Colonic mucosa (tissue), 4 donors: ENCODE measurements at regions not wholly inside any gene's neighbourhood (a gene's known extent, or its start where the extent isn't known, plus 50 kb on each side); places are given as distances from the start of the nearest gene placed in this dataset.
"Not testable (repeated sequence)": the region's sequence is repeated elsewhere in the genome, so short reads cannot be mapped to it uniquely, and the experiment has no call there.

Experiments used
- DNase-seq: peaks from one replicate; pipeline ENCODE4 v3.0.0-alpha.2; 2020
- H3K27ac ChIP-seq: fragments of 200-600 bp; one replicate; pipeline ENCODE4 v1.8.0; 2021
- H3K27me3 ChIP-seq: fragments of 200-600 bp; one replicate; pipeline ENCODE4 v1.8.0; 2021
- H3K36me3 ChIP-seq: fragments of 200-600 bp; one replicate; pipeline ENCODE4 v1.8.0; 2021
- H3K4me1 ChIP-seq: fragments of 200-600 bp; one replicate; pipeline ENCODE4 v1.8.0; 2021; ENCODE audit warnings: mild to moderate bottlenecking
- H3K4me3 ChIP-seq: fragments of 200-600 bp; one replicate; pipeline ENCODE4 v1.8.0; 2021
- H3K9ac ChIP-seq, 2 donors: one replicate each; pipeline ENCODE4 v1.7.0; 2013; ENCODE audit warnings: control low read depth in 2 of 2, low read depth in 2 of 2, low read length in 2 of 2
- H3K9me3 ChIP-seq: fragments of 200-600 bp; one replicate; pipeline ENCODE4 v1.8.0; 2021
- CTCF ChIP-seq: fragments of 200-600 bp; IDR thresholded peaks from one replicate; pipeline ENCODE4 v1.8.0; 2022; ENCODE audit warnings: antibody characterized with exemption, mild to moderate bottlenecking
- intact Hi-C: fragments of 100-400 bp; cut with DNase I; formaldehyde crosslinking; loops from one replicate; pipeline ENCODE4 v1.14.1; 2022
- donor health status: healthy.
- donor health status: DM: no; HTN: no; CAD: no.
- donor health status: DM: no; HTN: no; CAD: no.

GRCh38 chrX:920234-920799, 289.7 kb downstream of the SHOX start:
- intact Hi-C loops, result no loop called here
- Histone ChIP-seq H3K27ac (no peak overlapping the region), H3K4me3 (no peak overlapping the region), H3K9ac (no peak overlapping the region), H3K9me3 (no peaks in the 10 kb centered on the region), H3K4me1 (no peaks in the 10 kb centered on the region), H3K36me3 (no peaks in the 10 kb centered on the region), H3K27me3 (no peaks in the 10 kb centered on the region)
- no peak for DNase-seq
- TF ChIP-seq CTCF, result no peak

- Histone ChIP-seq H3K9me3 (no peaks in the 10 kb centered on the region), H3K9ac (no peak overlapping the region), H3K27me3 (no peaks in the 10 kb centered on the region), H3K36me3 (no peaks in the 10 kb centered on the region), H3K4me1 (no peaks in the 10 kb centered on the region), H3K4me3 (no peak overlapping the region), H3K27ac (no peak overlapping the region)
- no peak for TF ChIP-seq CTCF
- no peak for DNase-seq
- intact Hi-C loops, result no loop called here
Measured at GRCh38 chrX:916230-916599, 285.6 kb downstream of the SHOX start.

- H3K27me3 ChIP-seq, result no peaks in the 10 kb centered on the region
- no peak overlapping the region for H3K4me3 ChIP-seq
- no peaks in the 10 kb centered on the region for H3K36me3 ChIP-seq
- TF ChIP-seq CTCF, result no peak
- DNase-seq, result no peak
- no peaks in the 10 kb centered on the region for H3K4me1 ChIP-seq
- intact Hi-C loops, result no loop called here
- no peak overlapping the region for H3K27ac ChIP-seq
- no peaks in the 10 kb centered on the region for H3K9me3 ChIP-seq
- no peak overlapping the region for H3K9ac ChIP-seq
Measured at GRCh38 chrX:915427-916229, 285.0 kb downstream of the SHOX start.

- DNase-seq, result no peak
- TF ChIP-seq CTCF, result no peak
- intact Hi-C loops, result no loop called here
- H3K9me3 ChIP-seq, result no peaks in the 10 kb centered on the region
- no peak overlapping the region for H3K27ac ChIP-seq
- no peaks in the 10 kb centered on the region for H3K36me3 ChIP-seq
- no peak overlapping the region for H3K4me3 ChIP-seq
- H3K27me3 ChIP-seq, result no peaks in the 10 kb centered on the region
- H3K4me1 ChIP-seq, result no peaks in the 10 kb centered on the region
- no peak overlapping the region for H3K9ac ChIP-seq
Measured at GRCh38 chrX:914206-914605, 283.6 kb downstream of the SHOX start.

- no peak overlapping the region for H3K9ac ChIP-seq
- intact Hi-C loops, result no loop called here
- no peaks in the 10 kb centered on the region for H3K27me3 ChIP-seq
- DNase-seq, result no peak
- no peak for TF ChIP-seq CTCF
- no peaks in the 10 kb centered on the region for H3K36me3 ChIP-seq
- no peaks in the 10 kb centered on the region for H3K9me3 ChIP-seq
- no peaks in the 10 kb centered on the region for H3K4me1 ChIP-seq
- no peak overlapping the region for H3K4me3 ChIP-seq
- no peak overlapping the region for H3K27ac ChIP-seq
Measured at GRCh38 chrX:912677-913076, 282.1 kb downstream of the SHOX start.

- H3K27ac ChIP-seq, H3K4me1 ChIP-seq, DNase-seq, H3K4me3 ChIP-seq, H3K27me3 ChIP-seq, intact Hi-C loops, H3K36me3 ChIP-seq, H3K9ac ChIP-seq, H3K9me3 ChIP-seq: not testable (repeated sequence)
Measured at GRCh38 chrX:909068-909467, 278.5 kb downstream of the SHOX start.
